GM12878 (cell line): ENCODE measurements at regions not wholly inside any gene's neighbourhood (a gene's known extent, or its start where the extent isn't known, plus 50 kb on each side); places are given as distances from the start of the nearest gene placed in this dataset.

ENCODE experiments used
- ATAC-seq: fragments of 200-7000 bp; cut with Tn5 transposase; 3 replicates; pipeline ENCODE4 v1.9.1; 2020; ENCODE audit warnings: mild to moderate bottlenecking, moderate library complexity
- BruUV-seq: library from RNA; stranded (reverse); fragments of 400-500 nt; replicated peaks from 2 replicates; lab custom pipeline; 2021; lab: Mats Ljungman, UMichigan
- CTCF ChIA-PET: fragments of 300-600 bp; sonication (Branson Sonifier 250); formaldehyde crosslinking; extraction: SDS; loops from one replicate; lab custom pipeline; 2021; ENCODE audit warnings: inconsistent platforms; lab: Yijun Ruan, JAX
- POLR2A ChIA-PET: fragments of 350-600 bp; formaldehyde crosslinking; extraction: SDS; loops from one replicate; lab custom pipeline; 2021; ENCODE audit warnings: inconsistent platforms; lab: Charles Lee
- RAD21 ChIA-PET: fragments of 300-600 bp; sonication (Branson Sonifier 250); formaldehyde crosslinking; loops from one replicate; lab custom pipeline; 2023; ENCODE audit warnings: antibody characterized with exemption; ENCODE audit not compliant: unreplicated experiment; lab: Charles Lee
- SMC1A ChIA-PET: fragments of 300-600 bp; sonication (Branson Sonifier 250); formaldehyde crosslinking; loops from one replicate; lab custom pipeline; 2023; ENCODE audit not compliant: unreplicated experiment, uncharacterized antibody; lab: Charles Lee
- DNase-seq: peaks from one replicate; pipeline ENCODE4 v3.0.0-alpha.2; 2011; ENCODE audit warnings: low read depth, low spot score
- FAIRE-seq: peaks from 3 replicates; lab custom pipeline; 2011; peaks lifted over from hg19 to GRCh38; lab: Jason Lieb, UNC
- H2AFZ ChIP-seq: 2 replicates; pipeline ENCODE4 v1.6.0; 2011; ENCODE audit warnings: low read depth, low read length, control low read depth; ENCODE audit not compliant: control insufficient read depth
- H3K27ac ChIP-seq: 2 replicates; pipeline ENCODE4 v1.5.1; 2011; ENCODE audit warnings: control low read depth; ENCODE audit not compliant: control insufficient read depth, insufficient read depth
- H3K27me3 ChIP-seq, 2 experiments: replicated peaks in 1 of 2; 2 replicates each; pipeline versions ENCODE4 v1.6.0 to v1.6.1; 2011; ENCODE audit warnings: low read length in 1 of 2; ENCODE audit not compliant: control insufficient read depth in 2 of 2, insufficient read depth in 2 of 2
- H3K36me3 ChIP-seq, 2 experiments: 2 replicates each; pipeline ENCODE4 v1.5.1; 2011; ENCODE audit warnings: low read length in 1 of 2; ENCODE audit not compliant: control insufficient read depth in 2 of 2, insufficient read depth in 2 of 2
- H3K4me1 ChIP-seq: 2 replicates; pipeline ENCODE4 v1.6.1; 2011; ENCODE audit warnings: mild to moderate bottlenecking, low read length, moderate library complexity, mixed read lengths; ENCODE audit not compliant: control insufficient read depth, insufficient read depth
- H3K4me2 ChIP-seq: 2 replicates; pipeline ENCODE4 v1.6.0; 2011; ENCODE audit warnings: control low read depth; ENCODE audit not compliant: control insufficient read depth, insufficient read depth
- H3K4me3 ChIP-seq: fragments of 200-600 bp; sonication (generic); 2 replicates; pipeline ENCODE4 v1.5.1; 2016
- H3K79me2 ChIP-seq: 2 replicates; pipeline ENCODE4 v1.6.0; 2011; ENCODE audit warnings: low read length; ENCODE audit not compliant: control insufficient read depth, insufficient read depth
- H3K9ac ChIP-seq: 2 replicates; pipeline ENCODE4 v1.8.0; 2011; ENCODE audit warnings: low read length, control low read depth, mixed read lengths; ENCODE audit not compliant: control insufficient read depth, insufficient read depth
- H3K9me3 ChIP-seq: replicated peaks from 3 replicates; pipeline ENCODE4 v1.5.1; 2011; ENCODE audit warnings: mild to moderate bottlenecking, low read length; ENCODE audit not compliant: control insufficient read depth, insufficient read depth
- H4K20me1 ChIP-seq: 2 replicates; pipeline ENCODE4 v1.6.0; 2011; ENCODE audit not compliant: control insufficient read depth, insufficient read depth
- CHD2 ChIP-seq: IDR thresholded peaks from 2 replicates; pipeline ENCODE4 v1.6.1; 2011; ENCODE audit warnings: low read depth, low read length, improper control_type of control experiment, borderline replicate concordance
- EP300 ChIP-seq, 2 experiments: fragments of 150-350 bp in 1 of 2; IDR thresholded peaks; 2 replicates each; pipeline ENCODE4 v1.6.1; 2011 to 2012; ENCODE audit warnings: low read depth in 2 of 2, low read length in 2 of 2, borderline replicate concordance in 1 of 2, improper control_type of control experiment in 1 of 2, inconsistent platforms in 1 of 2; ENCODE audit not compliant: control insufficient read depth in 1 of 2
- HCFC1 ChIP-seq: fragments of 150-350 bp; IDR thresholded peaks from 2 replicates; pipeline ENCODE4 v1.6.1; 2014; ENCODE audit warnings: low read length
- MYC ChIP-seq: IDR thresholded peaks from 2 replicates; pipeline ENCODE4 v1.6.1; 2011; ENCODE audit warnings: mild to moderate bottlenecking, low read length, moderate library complexity, inconsistent platforms; ENCODE audit not compliant: insufficient read depth, insufficient replicate concordance, insufficient read length, severe bottlenecking
- POLR2A ChIP-seq: IDR thresholded peaks from 2 replicates; pipeline ENCODE4 v1.6.1; 2011; ENCODE audit warnings: low read depth, mild to moderate bottlenecking, low read length
- SIX5 ChIP-seq: IDR thresholded peaks from 2 replicates; pipeline ENCODE4 v1.6.1; 2011; ENCODE audit warnings: mild to moderate bottlenecking, low read depth, low read length, moderate library complexity; ENCODE audit not compliant: severe bottlenecking
- SPI1 ChIP-seq: IDR thresholded peaks from 2 replicates; pipeline ENCODE4 v1.6.1; 2011; ENCODE audit warnings: low read depth, mild to moderate bottlenecking, low read length, moderate library complexity, borderline replicate concordance; ENCODE audit not compliant: insufficient read depth
- WGBS: methylation state at CpG from one replicate; pipeline ENCODE4 v1.1.6; 2016; ENCODE audit warnings: low lambda C conversion rate; ENCODE audit not compliant: insufficient replicate concordance, insufficient coverage; ENCODE audit errors: missing lambda C conversion rate; 5-methylcytosine and 5-hydroxymethylcytosine counted together
- in situ Hi-C: fragments of 300-500 bp; cut with MboI; formaldehyde crosslinking; loops from 9 replicates; pipeline ENCODE4 v1.14.3; 2018; ENCODE audit warnings: mixed read lengths
- intact Hi-C: fragments of 100-400 bp; cut with micrococcal nuclease; formaldehyde crosslinking; loops from one replicate; pipeline ENCODE4 v1.14.2; 2022; ENCODE audit not compliant: unreplicated experiment
- TF ChIP-seq, protein P1 (sequence below): fragments of 450-650 bp; IDR thresholded peaks from 2 replicates; pipeline ENCODE4 v1.6.1; 2017; ENCODE audit warnings: mild to moderate bottlenecking, moderate library complexity

- no peaks in the 10 kb centered on the region for H3K79me2 ChIP-seq
- H3K9me3 ChIP-seq, result no peaks in the 10 kb centered on the region
- no peak overlapping the region for H3K4me2 ChIP-seq
- H3K4me3 ChIP-seq, result no peak overlapping the region
- H3K27ac ChIP-seq, result no peak overlapping the region
- H3K4me1 ChIP-seq, result no peaks in the 10 kb centered on the region
- H3K27me3 ChIP-seq, result no peaks in the 10 kb centered on the region
- no peaks in the 10 kb centered on the region for H3K36me3 ChIP-seq
- no peak overlapping the region for H2AFZ ChIP-seq
- 0% methylated on average over 3 of the region's 3 CpGs for WGBS
- no peaks in the 10 kb centered on the region; the same call in 1 of the 2 replicates for H4K20me1 ChIP-seq
- RAD21 ChIA-PET, result no interaction called here
- TF ChIP-seq, protein P1, sequence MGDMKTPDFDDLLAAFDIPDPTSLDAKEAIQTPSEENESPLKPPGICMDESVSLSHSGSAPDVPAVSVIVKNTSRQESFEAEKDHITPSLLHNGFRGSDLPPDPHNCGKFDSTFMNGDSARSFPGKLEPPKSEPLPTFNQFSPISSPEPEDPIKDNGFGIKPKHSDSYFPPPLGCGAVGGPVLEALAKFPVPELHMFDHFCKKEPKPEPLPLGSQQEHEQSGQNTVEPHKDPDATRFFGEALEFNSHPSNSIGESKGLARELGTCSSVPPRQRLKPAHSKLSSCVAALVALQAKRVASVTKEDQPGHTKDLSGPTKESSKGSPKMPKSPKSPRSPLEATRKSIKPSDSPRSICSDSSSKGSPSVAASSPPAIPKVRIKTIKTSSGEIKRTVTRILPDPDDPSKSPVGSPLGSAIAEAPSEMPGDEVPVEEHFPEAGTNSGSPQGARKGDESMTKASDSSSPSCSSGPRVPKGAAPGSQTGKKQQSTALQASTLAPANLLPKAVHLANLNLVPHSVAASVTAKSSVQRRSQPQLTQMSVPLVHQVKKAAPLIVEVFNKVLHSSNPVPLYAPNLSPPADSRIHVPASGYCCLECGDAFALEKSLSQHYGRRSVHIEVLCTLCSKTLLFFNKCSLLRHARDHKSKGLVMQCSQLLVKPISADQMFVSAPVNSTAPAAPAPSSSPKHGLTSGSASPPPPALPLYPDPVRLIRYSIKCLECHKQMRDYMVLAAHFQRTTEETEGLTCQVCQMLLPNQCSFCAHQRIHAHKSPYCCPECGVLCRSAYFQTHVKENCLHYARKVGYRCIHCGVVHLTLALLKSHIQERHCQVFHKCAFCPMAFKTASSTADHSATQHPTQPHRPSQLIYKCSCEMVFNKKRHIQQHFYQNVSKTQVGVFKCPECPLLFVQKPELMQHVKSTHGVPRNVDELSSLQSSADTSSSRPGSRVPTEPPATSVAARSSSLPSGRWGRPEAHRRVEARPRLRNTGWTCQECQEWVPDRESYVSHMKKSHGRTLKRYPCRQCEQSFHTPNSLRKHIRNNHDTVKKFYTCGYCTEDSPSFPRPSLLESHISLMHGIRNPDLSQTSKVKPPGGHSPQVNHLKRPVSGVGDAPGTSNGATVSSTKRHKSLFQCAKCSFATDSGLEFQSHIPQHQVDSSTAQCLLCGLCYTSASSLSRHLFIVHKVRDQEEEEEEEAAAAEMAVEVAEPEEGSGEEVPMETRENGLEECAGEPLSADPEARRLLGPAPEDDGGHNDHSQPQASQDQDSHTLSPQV, result no peak
- no peak for TF ChIP-seq POLR2A
- TF ChIP-seq SPI1, result no peak
- TF ChIP-seq SIX5, result no peak
- TF ChIP-seq CHD2, result no peak
- TF ChIP-seq HCFC1, result no peak
- no peak for TF ChIP-seq EP300 (IDR thresholded peaks at IDR 0.05; ENCODE audit: borderline replicate concordance in 1 of 2, control insufficient read depth in 1 of 2, low read depth in 2 of 2, low read length in 2 of 2)
- TF ChIP-seq MYC, result no peak
- TF ChIP-seq, all 136 proteins: peak for 0
- ChIA-PET CTCF (no interaction called here), SMC1A (no interaction called here), POLR2A (no interaction called here)
- intact Hi-C loops, result no loop called here
- FAIRE-seq, result no peak
- no peak for ATAC-seq
- no peak for DNase-seq
- H3K9ac ChIP-seq, result no peak overlapping the region
- BruUV-seq, result no TSS peak
- in situ Hi-C loops, result no loop called here
Observed at GRCh38 chr11:112841729-112842128, 119.5 kb upstream of the NCAM1 start.
